NCI-H1694 (cell line): ENCODE measurements at regions not wholly inside any gene's neighbourhood (a gene's known extent, or its start where the extent isn't known, plus 50 kb on each side); places are given as distances from the start of the nearest gene placed in this dataset.

ENCODE experiments used
- DNase-seq: peaks from one replicate; lab custom pipeline; 2025; lab: John Stamatoyannopoulos, UW

GRCh38 chr17:62913991-62914570, 52.0 kb upstream of the TANC2 start:
- no peak for DNase-seq

DNA sequence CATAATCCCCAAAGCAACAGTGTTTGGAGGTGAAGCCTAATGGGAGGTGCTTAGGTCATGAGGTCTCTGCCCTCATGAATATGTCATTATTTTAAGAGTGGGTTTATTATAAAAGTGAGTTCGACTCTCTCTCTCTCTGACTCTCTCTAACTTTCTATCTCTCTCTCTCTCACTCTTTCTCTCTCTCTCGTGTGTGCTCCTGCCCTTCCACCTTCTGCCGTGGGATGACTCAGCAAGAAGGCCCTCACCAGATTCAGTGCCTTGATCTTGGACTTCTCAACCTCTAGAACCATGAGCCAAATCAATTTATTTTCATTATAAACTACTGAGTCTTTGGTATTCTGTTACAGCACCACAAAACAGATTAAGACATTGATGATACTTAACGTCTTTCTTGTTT, 53.7 kb upstream of the TANC2 start:
- DNase-seq, result no peak

DNA sequence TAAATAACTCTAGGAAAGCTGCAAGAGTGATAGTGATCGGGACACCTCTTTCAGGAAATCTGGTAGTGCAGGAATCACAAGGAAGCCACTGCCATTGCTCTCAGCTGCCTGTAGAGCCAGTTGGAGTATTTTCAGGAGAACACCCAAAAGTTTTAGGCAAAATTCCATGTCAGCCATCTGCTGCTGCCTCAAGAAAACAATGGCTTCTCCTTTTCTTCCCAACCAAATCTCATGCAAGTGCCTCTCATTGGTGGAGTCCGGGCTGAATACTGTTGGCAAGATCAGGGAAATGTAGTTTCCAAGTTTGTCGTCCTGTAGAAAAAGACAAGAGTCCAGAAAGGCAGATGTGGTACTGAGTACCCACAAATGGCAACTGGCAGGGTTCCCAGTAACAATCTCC, 54.9 kb upstream of the TANC2 start:
- no peak for DNase-seq

DNA sequence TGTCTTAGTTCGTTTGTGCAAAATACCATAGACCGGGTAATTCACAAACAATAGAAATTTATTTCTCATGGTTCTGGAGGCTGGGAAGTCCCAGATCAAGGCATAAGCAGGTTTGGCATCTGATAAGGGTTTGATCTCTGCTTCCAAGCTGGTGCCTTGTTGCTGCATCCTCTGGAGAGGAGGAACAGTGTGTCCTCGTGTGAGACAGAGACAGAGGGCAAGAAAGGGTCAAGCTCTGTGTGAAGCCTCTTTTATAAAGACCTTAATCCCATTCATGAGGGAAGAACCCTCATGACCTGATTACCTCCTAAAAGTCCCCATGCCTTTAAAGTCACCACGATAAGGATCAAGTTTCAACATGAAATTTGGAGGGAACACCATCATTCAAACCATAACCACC, 55.8 kb upstream of the TANC2 start:
- no peak for DNase-seq

DNA sequence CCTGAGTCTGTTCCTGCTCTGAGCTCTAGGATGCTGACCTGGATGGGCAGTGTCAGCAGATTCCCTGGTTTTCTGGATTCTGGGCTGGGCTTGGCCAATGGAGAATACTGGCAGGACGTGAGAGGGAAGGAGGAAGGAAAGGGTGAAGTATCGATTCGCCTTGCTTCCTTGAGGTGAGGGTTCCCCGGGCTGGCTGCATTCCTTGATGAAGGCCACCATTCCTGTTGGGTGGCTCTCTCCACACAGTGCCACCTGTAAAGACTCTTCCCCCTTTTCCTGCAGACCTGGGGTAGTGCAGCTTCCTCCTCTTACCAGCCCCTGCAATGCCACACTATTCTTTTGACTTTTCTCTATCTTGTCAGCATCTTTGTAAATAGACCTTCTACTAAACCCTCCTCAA, 58.1 kb upstream of the TANC2 start:
- DNase-seq, result no peak

DNA sequence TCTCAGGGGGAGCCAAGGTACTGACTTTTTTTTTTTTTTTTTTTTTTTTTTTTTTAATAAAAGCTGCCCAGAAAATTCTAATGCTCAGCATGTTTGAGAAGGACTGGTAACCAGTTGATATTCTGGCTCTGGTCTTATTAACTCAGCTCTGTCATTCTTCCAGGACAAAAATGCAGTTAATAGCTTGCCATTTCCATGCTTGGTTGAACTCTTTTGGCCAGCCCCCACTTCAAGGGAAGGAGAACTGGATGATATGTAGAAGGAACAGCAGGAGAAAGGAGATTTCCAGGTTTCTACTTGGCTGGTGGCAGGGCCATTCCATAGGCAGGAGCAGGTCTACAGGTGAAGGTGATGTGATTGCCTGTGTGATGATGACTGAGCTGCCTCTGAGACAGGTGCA, 59.2 kb upstream of the TANC2 start:
- no peak for DNase-seq

- no peak for DNase-seq
These were observed 60.8 kb upstream of the TANC2 start for GRCh38 chr17:62905233-62905632.

DNA sequence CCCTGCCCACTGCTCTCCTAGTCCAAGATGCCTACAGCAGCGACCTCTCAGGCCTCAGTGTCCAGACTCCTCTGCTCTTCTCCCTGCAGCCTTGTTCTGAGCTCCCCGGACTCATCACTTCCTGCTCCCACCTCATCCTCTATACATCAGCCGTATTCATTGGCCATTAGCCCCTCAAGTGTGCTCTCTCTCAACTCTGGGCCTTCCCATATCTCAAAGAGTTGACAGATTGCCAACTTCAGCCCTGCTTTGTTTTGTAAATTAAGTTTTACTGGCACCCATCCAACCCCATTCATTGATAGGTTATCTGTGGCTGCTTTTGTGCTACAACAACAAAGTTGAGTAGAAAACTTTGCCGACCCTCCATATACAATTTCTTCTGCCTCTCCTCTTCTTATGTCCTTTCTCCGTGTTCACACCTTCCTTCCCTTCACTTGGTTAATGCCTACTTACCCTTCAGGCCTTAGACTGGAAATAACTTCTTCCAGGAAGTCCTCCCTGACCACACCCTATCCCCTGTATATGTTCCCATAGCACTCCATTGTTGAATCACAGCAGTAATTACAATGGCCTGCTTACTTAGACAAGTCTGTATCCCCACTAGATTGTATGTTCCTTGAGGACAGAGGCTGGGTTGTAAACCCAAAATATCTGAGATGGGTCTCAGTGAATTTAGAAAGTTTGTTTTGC, 63.4 kb upstream of the TANC2 start:
- no peak for DNase-seq

- DNase-seq, result no peak
These were observed 64.5 kb upstream of the TANC2 start for GRCh38 chr17:62901544-62901943.

- no peak for DNase-seq
These were observed 65.9 kb upstream of the TANC2 start for GRCh38 chr17:62900096-62900495.

- DNase-seq, result no peak
These were observed 66.7 kb upstream of the TANC2 start for GRCh38 chr17:62899361-62899760.

DNA sequence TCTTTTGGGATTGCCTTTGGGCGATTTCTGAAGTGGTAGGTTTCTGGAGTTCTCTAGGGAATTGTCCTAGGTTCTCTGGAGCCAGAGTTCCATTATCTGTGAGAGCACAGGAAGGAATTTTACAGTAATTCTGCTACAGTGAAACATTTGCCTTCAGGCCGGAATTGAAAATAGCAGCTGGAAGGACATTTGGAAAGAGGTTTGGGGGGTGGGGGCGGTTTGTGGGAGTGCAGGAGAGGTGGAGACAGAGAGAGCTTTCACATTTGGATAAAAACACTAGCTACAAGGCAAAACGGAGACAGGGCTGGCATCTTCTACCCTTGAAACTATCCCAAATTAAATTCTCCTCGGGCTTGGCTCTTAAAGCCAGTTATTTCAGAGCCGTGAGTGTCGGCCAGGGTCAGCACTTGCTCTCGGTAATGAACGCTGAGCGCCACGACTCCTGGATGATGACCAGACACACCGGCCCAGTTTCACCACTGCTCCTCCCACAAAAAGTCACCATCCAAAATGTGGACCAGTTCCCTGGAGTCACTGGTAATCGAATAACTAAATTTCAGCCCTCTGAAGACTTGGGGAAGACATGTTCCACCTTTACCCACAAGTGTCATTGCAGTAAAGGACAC, 67.7 kb upstream of the TANC2 start:
- no peak for DNase-seq

GRCh38 chr17:62897706-62898105, 68.3 kb upstream of the TANC2 start:
- no peak for DNase-seq

- DNase-seq, result no peak
These were observed 70.4 kb upstream of the TANC2 start for GRCh38 chr17:62895320-62896301.

DNA sequence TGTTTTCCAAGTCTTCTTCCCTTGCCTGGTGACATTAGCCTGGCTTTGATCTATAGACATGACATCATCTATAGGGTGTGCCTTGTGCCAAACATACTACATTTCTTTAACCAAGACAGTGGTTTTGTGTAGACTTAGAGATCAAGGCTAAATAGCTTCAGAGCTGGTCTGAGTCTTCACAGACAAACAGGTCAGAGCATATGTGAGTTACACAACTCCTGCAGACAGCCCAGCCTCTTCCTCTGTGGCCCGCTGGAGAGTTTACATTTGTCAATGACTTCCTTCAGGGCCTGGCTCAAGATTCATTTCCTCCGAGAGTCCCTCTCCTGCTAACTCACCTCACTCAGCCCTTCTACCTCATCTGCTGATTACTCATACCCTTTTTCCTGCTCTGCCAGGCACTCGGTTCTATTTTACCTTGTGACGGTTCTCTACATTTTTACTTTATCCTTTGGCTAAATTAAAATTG, 73.1 kb upstream of the TANC2 start:
- DNase-seq, result no peak

- no peak for DNase-seq
These were observed 73.9 kb upstream of the TANC2 start for GRCh38 chr17:62892061-62892675.

- DNase-seq, result no peak
These were observed 74.4 kb upstream of the TANC2 start for GRCh38 chr17:62891659-62892058.

GRCh38 chr17:62888765-62889164, 77.3 kb upstream of the TANC2 start:
- no peak for DNase-seq

DNA sequence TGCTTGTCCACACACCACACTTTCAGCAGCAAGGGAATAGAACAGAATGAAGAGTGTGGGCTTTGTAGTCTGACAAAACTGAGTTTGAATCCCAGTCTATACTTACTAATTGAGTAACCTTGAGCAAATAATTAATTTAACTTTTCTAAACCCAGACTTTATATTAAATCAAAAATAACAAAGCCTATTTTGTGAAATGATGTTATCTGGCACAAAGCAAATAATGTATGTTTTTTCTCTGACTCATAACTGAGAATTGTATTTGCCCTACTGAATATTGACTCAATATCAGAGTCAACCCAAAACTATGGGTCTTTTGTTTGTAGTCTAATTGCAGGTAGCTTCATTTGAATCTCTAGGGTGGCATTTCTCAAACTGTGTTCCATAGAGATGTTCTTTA, 77.9 kb upstream of the TANC2 start:
- no peak for DNase-seq

DNA sequence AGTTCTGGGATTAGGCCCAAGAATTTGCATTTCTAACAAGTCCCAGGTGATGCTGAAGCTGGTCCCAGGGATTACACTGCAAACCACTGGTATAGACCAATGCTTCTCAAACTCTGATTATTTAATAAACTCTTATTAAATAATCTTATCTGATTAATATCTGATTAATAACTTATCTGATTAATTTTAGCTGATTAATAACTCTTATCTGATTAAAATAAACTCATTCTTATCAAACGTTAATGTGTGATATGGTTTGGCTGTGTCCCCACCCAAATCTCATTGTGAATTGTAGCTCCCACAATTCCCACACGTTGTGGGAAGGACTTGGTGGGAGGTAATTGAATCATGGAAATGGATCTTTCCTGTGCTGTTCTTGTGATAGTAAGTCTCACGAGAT, 78.6 kb upstream of the TANC2 start:
- DNase-seq, result no peak

DNA sequence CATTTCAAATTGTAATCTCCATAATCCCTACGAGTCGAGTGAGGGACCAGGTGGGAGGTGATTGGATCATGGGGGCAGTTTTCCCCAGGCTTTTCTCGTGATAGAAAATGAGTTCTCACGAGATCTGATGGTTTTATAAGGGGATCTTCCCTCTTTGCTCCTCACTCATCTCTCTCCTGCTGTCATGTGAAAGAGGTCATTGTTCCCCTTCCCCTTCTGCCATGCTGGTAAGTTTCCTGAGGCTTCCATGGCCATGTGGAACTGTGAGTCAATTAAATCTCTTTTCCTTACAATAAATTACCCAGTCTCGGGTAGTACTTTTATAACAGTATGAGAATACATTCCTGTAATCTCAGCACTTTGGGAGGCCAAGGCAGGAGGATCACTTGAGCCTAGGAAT, 76.7 kb upstream of the MARCHF10 start:
- DNase-seq, result no peak

DNA sequence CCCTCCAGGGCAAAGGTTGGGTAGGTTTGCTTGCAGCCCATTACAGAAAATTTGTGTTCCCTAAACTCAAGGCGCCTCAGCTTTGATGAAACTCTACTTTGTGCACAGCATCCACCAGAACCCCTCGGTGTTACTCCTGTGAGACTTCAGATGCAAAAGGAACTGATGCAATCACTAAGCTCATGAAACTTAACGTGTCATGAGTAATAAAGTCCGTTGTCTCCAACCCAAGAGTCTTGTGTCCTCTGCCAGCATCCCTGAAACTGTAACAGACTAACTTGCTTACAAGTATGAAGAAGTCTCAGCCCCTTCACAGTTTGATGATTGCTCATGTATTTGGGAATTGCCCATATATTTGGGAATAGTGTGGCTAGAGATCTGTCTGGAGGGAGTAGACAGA, 74.8 kb upstream of the MARCHF10 start:
- DNase-seq, result no peak
